Stimulated activated memory B cell treated with anti-CD40 and anti-IgM and Interleukin-4, amounts not matched to agents 10 μg/mL and 1 μg/mL and 100 μg/mL, for 72 hours (primary cell): ENCODE measurements at regions not wholly inside any gene's neighbourhood (a gene's known extent, or its start where the extent isn't known, plus 50 kb on each side); places are given as distances from the start of the nearest gene placed in this dataset.
"Not testable (repeated sequence)": the region's sequence is repeated elsewhere in the genome, so short reads cannot be mapped to it uniquely, and the experiment has no call there.

ENCODE experiments used
- ATAC-seq: fragments of 150-1000 bp; cut with Tn5 transposase; 2 replicates; pipeline ENCODE4 v1.10.0; 2021
- H3K27ac Mint-ChIP-seq: one replicate; pipeline ENCODE4 v1.8.0; 2022; ENCODE audit warnings: mild to moderate bottlenecking, mixed read lengths
- H3K27me3 Mint-ChIP-seq: one replicate; pipeline ENCODE4 v1.8.0; 2022; ENCODE audit warnings: mixed read lengths
- H3K36me3 Mint-ChIP-seq: one replicate; pipeline ENCODE4 v1.8.0; 2022; ENCODE audit warnings: mixed read lengths
- H3K4me1 Mint-ChIP-seq: one replicate; pipeline ENCODE4 v1.8.0; 2022; ENCODE audit warnings: mixed read lengths
- H3K4me3 Mint-ChIP-seq: one replicate; pipeline ENCODE4 v1.8.0; 2022; ENCODE audit warnings: mild to moderate bottlenecking, moderate library complexity, mixed read lengths
- H3K9me3 Mint-ChIP-seq: one replicate; pipeline ENCODE4 v1.8.0; 2022; ENCODE audit warnings: mixed read lengths

GRCh38 chrX:121754301-121754700, 706.9 kb downstream of the GLUD2 start:
- Mint-ChIP-seq H3K27ac (no peak overlapping the region), H3K36me3 (no peaks in the 10 kb centered on the region), H3K9me3 (no peaks in the 10 kb centered on the region), H3K27me3 (no peaks in the 10 kb centered on the region), H3K4me3 (no peak overlapping the region), H3K4me1 (no peaks in the 10 kb centered on the region)
- ATAC-seq, result no peak

- no peak overlapping the region for H3K27ac Mint-ChIP-seq
- H3K4me1 Mint-ChIP-seq, result no peaks in the 10 kb centered on the region
- H3K9me3 Mint-ChIP-seq, result no peaks in the 10 kb centered on the region
- H3K36me3 Mint-ChIP-seq, result no peaks in the 10 kb centered on the region
- ATAC-seq, result no peak
- no peaks in the 10 kb centered on the region for H3K27me3 Mint-ChIP-seq
- H3K4me3 Mint-ChIP-seq, result no peak overlapping the region
These were observed 708.1 kb downstream of the GLUD2 start for GRCh38 chrX:121755541-121755940.

GRCh38 chrX:121761845-121762244, 714.4 kb downstream of the GLUD2 start:
- Mint-ChIP-seq H3K9me3 (no peaks in the 10 kb centered on the region), H3K27ac (no peak overlapping the region), H3K36me3 (no peaks in the 10 kb centered on the region), H3K4me3 (no peak overlapping the region), H3K27me3 (no peaks in the 10 kb centered on the region), H3K4me1 (no peaks in the 10 kb centered on the region)
- ATAC-seq, result no peak

- Mint-ChIP-seq H3K9me3 (no peaks in the 10 kb centered on the region), H3K27me3 (no peaks in the 10 kb centered on the region), H3K36me3 (no peaks in the 10 kb centered on the region), H3K27ac (no peak overlapping the region), H3K4me3 (no peak overlapping the region), H3K4me1 (no peaks in the 10 kb centered on the region)
- ATAC-seq, result no peak
These were observed 716.3 kb downstream of the GLUD2 start for GRCh38 chrX:121763671-121764070.

- not testable (repeated sequence) for ATAC-seq, H3K27me3 Mint-ChIP-seq, H3K9me3 Mint-ChIP-seq, H3K36me3 Mint-ChIP-seq, H3K4me3 Mint-ChIP-seq, H3K4me1 Mint-ChIP-seq, H3K27ac Mint-ChIP-seq
These were observed 720.8 kb downstream of the GLUD2 start for GRCh38 chrX:121768210-121768609.

- no peaks in the 10 kb centered on the region for H3K9me3 Mint-ChIP-seq
- no peak overlapping the region for H3K27ac Mint-ChIP-seq
- H3K4me1 Mint-ChIP-seq, result no peaks in the 10 kb centered on the region
- no peaks in the 10 kb centered on the region for H3K27me3 Mint-ChIP-seq
- no peak overlapping the region for H3K4me3 Mint-ChIP-seq
- no peak for ATAC-seq
- H3K36me3 Mint-ChIP-seq, result no peaks in the 10 kb centered on the region
These were observed 734.6 kb downstream of the GLUD2 start for GRCh38 chrX:121781991-121782390.

GRCh38 chrX:121782544-121782943, 735.1 kb downstream of the GLUD2 start:
- Mint-ChIP-seq H3K4me1 (no peaks in the 10 kb centered on the region), H3K27ac (no peak overlapping the region), H3K9me3 (no peaks in the 10 kb centered on the region), H3K4me3 (no peak overlapping the region), H3K27me3 (no peaks in the 10 kb centered on the region), H3K36me3 (no peaks in the 10 kb centered on the region)
- ATAC-seq, result no peak

- Mint-ChIP-seq H3K27ac (no peak overlapping the region), H3K4me1 (no peaks in the 10 kb centered on the region), H3K9me3 (no peaks in the 10 kb centered on the region), H3K36me3 (no peaks in the 10 kb centered on the region), H3K4me3 (no peak overlapping the region), H3K27me3 (no peaks in the 10 kb centered on the region)
- no peak for ATAC-seq
These were observed 735.6 kb downstream of the GLUD2 start for GRCh38 chrX:121782976-121783375.

- H3K27ac Mint-ChIP-seq, result no peak overlapping the region
- no peaks in the 10 kb centered on the region for H3K27me3 Mint-ChIP-seq
- H3K4me3 Mint-ChIP-seq, result no peak overlapping the region
- ATAC-seq, result no peak
- no peaks in the 10 kb centered on the region for H3K9me3 Mint-ChIP-seq
- H3K4me1 Mint-ChIP-seq, result no peaks in the 10 kb centered on the region
- no peaks in the 10 kb centered on the region for H3K36me3 Mint-ChIP-seq
These were observed 755.5 kb downstream of the GLUD2 start for GRCh38 chrX:121802881-121803412.

GRCh38 chrX:121823406-121823805, 776.0 kb downstream of the GLUD2 start:
- ATAC-seq, result no peak
- Mint-ChIP-seq H3K9me3 (no peaks in the 10 kb centered on the region), H3K36me3 (no peaks in the 10 kb centered on the region), H3K4me3 (no peak overlapping the region), H3K27ac (no peak overlapping the region), H3K4me1 (no peaks in the 10 kb centered on the region), H3K27me3 (no peaks in the 10 kb centered on the region)

- no peak overlapping the region for H3K4me3 Mint-ChIP-seq
- H3K27me3 Mint-ChIP-seq, result no peaks in the 10 kb centered on the region
- H3K9me3 Mint-ChIP-seq, result no peaks in the 10 kb centered on the region
- no peaks in the 10 kb centered on the region for H3K36me3 Mint-ChIP-seq
- ATAC-seq, result no peak
- H3K4me1 Mint-ChIP-seq, result no peaks in the 10 kb centered on the region
- no peak overlapping the region for H3K27ac Mint-ChIP-seq
These were observed 784.2 kb downstream of the GLUD2 start for GRCh38 chrX:121831601-121832000.

GRCh38 chrX:121832446-121832845, 785.0 kb downstream of the GLUD2 start:
- Mint-ChIP-seq H3K36me3 (no peaks in the 10 kb centered on the region), H3K27me3 (no peaks in the 10 kb centered on the region), H3K4me3 (no peak overlapping the region), H3K9me3 (no peaks in the 10 kb centered on the region), H3K27ac (no peak overlapping the region), H3K4me1 (no peaks in the 10 kb centered on the region)
- ATAC-seq, result no peak

- Mint-ChIP-seq H3K4me3 (no peak overlapping the region), H3K36me3 (no peaks in the 10 kb centered on the region), H3K9me3 (no peaks in the 10 kb centered on the region), H3K27ac (no peak overlapping the region), H3K4me1 (no peaks in the 10 kb centered on the region), H3K27me3 (no peaks in the 10 kb centered on the region)
- no peak for ATAC-seq
These were observed 788.6 kb downstream of the GLUD2 start for GRCh38 chrX:121836000-121836399.

- Mint-ChIP-seq H3K9me3 (no peaks in the 10 kb centered on the region), H3K4me1 (no peaks in the 10 kb centered on the region), H3K36me3 (no peaks in the 10 kb centered on the region), H3K4me3 (no peak overlapping the region), H3K27ac (no peak overlapping the region), H3K27me3 (no peaks in the 10 kb centered on the region)
- ATAC-seq, result no peak
These were observed 803.6 kb downstream of the GLUD2 start for GRCh38 chrX:121851033-121851432.

- H3K27me3 Mint-ChIP-seq, result no peaks in the 10 kb centered on the region
- H3K4me3 Mint-ChIP-seq, result no peak overlapping the region
- ATAC-seq, result no peak
- no peaks in the 10 kb centered on the region for H3K4me1 Mint-ChIP-seq
- no peaks in the 10 kb centered on the region for H3K9me3 Mint-ChIP-seq
- H3K36me3 Mint-ChIP-seq, result no peaks in the 10 kb centered on the region
- H3K27ac Mint-ChIP-seq, result no peak overlapping the region
These were observed 806.6 kb downstream of the GLUD2 start for GRCh38 chrX:121853762-121854613.

- no peak overlapping the region for H3K27ac Mint-ChIP-seq
- H3K4me3 Mint-ChIP-seq, result no peak overlapping the region
- no peaks in the 10 kb centered on the region for H3K36me3 Mint-ChIP-seq
These were observed 807.2 kb downstream of the GLUD2 start for GRCh38 chrX:121854614-121854911.

More at GRCh38 chrX:121854614-121854911, 807.2 kb downstream of the GLUD2 start:
- Mint-ChIP-seq H3K4me1 (no peaks in the 10 kb centered on the region), H3K9me3 (no peaks in the 10 kb centered on the region), H3K27me3 (no peaks in the 10 kb centered on the region)
- ATAC-seq, result no peak
